Omental fat pad (tissue), 3 donors: ENCODE measurements at regions not wholly inside any gene's neighbourhood (a gene's known extent, or its start where the extent isn't known, plus 50 kb on each side); places are given as distances from the start of the nearest gene placed in this dataset.

ENCODE experiments used
- ATAC-seq: fragments of 150-250 bp; one replicate; pipeline ENCODE4 v1.9.1; 2016; ENCODE audit warnings: mild to moderate bottlenecking, moderate library complexity; ENCODE audit not compliant: low FRiP score
- DNase-seq: peaks from one replicate; pipeline ENCODE4 v3.0.0-alpha.2; 2019; ENCODE audit warnings: low spot score
- CTCF ChIP-seq, 3 donors: fragments of 450-650 bp; IDR thresholded peaks; one replicate each; pipeline ENCODE4 v1.5.1; 2016 to 2017; ENCODE audit warnings: antibody characterized with exemption in 3 of 3, mild to moderate bottlenecking in 3 of 3, moderate library complexity in 2 of 3

GRCh38 chr2:107602801-107603200 is 223.9 kb upstream of the RGPD4 start:
- DNase-seq (no peak), ATAC-seq (no peak)
- TF ChIP-seq CTCF (IDR thresholded peaks at IDR 0.05), result no peak

- ATAC-seq (no peak), DNase-seq (no peak)
- TF ChIP-seq CTCF (IDR thresholded peaks at IDR 0.05), result no peak
Observed at GRCh38 chr2:107607054-107607453, 219.6 kb upstream of the RGPD4 start.

GRCh38 chr2:107607473-107607872 is 219.2 kb upstream of the RGPD4 start:
- no peak for ATAC-seq

GRCh38 chr2:107615039-107615438 is 211.7 kb upstream of the RGPD4 start:
- TF ChIP-seq CTCF (IDR thresholded peaks at IDR 0.05), result no peak
- ATAC-seq (no peak), DNase-seq (no peak)

More at GRCh38 chr2:107607473-107607872, 219.2 kb upstream of the RGPD4 start:
- DNase-seq, result no peak
- TF ChIP-seq CTCF (IDR thresholded peaks at IDR 0.05), result no peak

- DNase-seq (no peak), ATAC-seq (no peak)
- no peak for TF ChIP-seq CTCF (IDR thresholded peaks at IDR 0.05)
Observed at GRCh38 chr2:107618769-107619168, 207.9 kb upstream of the RGPD4 start.

- no peak for ATAC-seq
- no peak for DNase-seq
- TF ChIP-seq CTCF (IDR thresholded peaks at IDR 0.05), result no peak
Observed at GRCh38 chr2:107621186-107622165, 205.2 kb upstream of the RGPD4 start.
